ENCODE measurements at regions not wholly inside any gene's neighbourhood (a gene's known extent, or its start where the extent isn't known, plus 50 kb on each side); places are given as distances from the start of the nearest gene placed in this dataset.

- Histone ChIP-seq H3K27ac (ENCODE audit: extremely low read depth, low read depth, low read length) (no peak overlapping the region), H3K36me3 (ENCODE audit: control insufficient read depth in 2 of 2, insufficient read depth in 1 of 2, low read length in 2 of 2) (no peaks in the 10 kb centered on the region), H3K9me3 (ENCODE audit: control insufficient read depth, insufficient read depth, low read depth, low read length) (no peaks in the 10 kb centered on the region), H3K4me3 (ENCODE audit: low read depth, low read length) (no peak overlapping the region), H3K4me1 (ENCODE audit: control insufficient read depth, insufficient read depth, low read length) (no peaks in the 10 kb centered on the region)
- ChIA-PET CTCF (no interaction called here), POLR2A (no interaction called here)
- TF ChIP-seq KLF8 (tag by site-specific recombination; IDR thresholded peaks at IDR 0.05) = no peak
- TF ChIP-seq ZNF529 (tag by site-specific recombination; IDR thresholded peaks at IDR 0.05; ENCODE audit: insufficient replicate concordance) = no peak
- TF ChIP-seq ZXDB (tag by site-specific recombination; IDR thresholded peaks at IDR 0.05) = no peak
- TF ChIP-seq ZNF658 (tag by site-specific recombination; IDR thresholded peaks at IDR 0.05) = no peak
- TF ChIP-seq SCRT1 (tag by site-specific recombination; IDR thresholded peaks at IDR 0.05; ENCODE audit: borderline replicate concordance) = no peak
- TF ChIP-seq ZNF155 (tag by site-specific recombination; IDR thresholded peaks at IDR 0.05) = no peak
- TF ChIP-seq ZNF549 (tag by site-specific recombination; IDR thresholded peaks at IDR 0.05) = no peak
- no peak for TF ChIP-seq ZNF548 (tag by site-specific recombination; IDR thresholded peaks at IDR 0.05)
- no peak for TF ChIP-seq ZNF561 (tag by site-specific recombination; IDR thresholded peaks at IDR 0.05; ENCODE audit: borderline replicate concordance)
- TF ChIP-seq OSR2 (tag by site-specific recombination; IDR thresholded peaks at IDR 0.05) = no peak
- TF ChIP-seq ZNF37A (tag by site-specific recombination; IDR thresholded peaks at IDR 0.05) = no peak
- no peak for TF ChIP-seq ZNF433 (tag by site-specific recombination; IDR thresholded peaks at IDR 0.05; ENCODE audit: low read depth)
- TF ChIP-seq INSM2 (tag by site-specific recombination; IDR thresholded peaks at IDR 0.05) = no peak
- TF ChIP-seq ZBTB44 (tag by site-specific recombination; IDR thresholded peaks at IDR 0.05) = no peak
- no peak for TF ChIP-seq PRDM2 (tag by site-specific recombination; IDR thresholded peaks at IDR 0.05; ENCODE audit: borderline replicate concordance)
Measured at GRCh38 chr15:35880896-35881295, 334.9 kb upstream of the DPH6 start.

GRCh38 chr15:35885870-35886269 lies 339.9 kb upstream of the DPH6 start:
- CTCF ChIA-PET = no interaction called here
- TF ChIP-seq ZNF114 (tag by site-specific recombination; IDR thresholded peaks at IDR 0.05) = no peak
- TF ChIP-seq ZBTB20 (tag by site-specific recombination; IDR thresholded peaks at IDR 0.05) = no peak
- no peak for TF ChIP-seq ZNF157 (tag by site-specific recombination; IDR thresholded peaks at IDR 0.05)
- TF ChIP-seq ZNF843 (tag by site-specific recombination; IDR thresholded peaks at IDR 0.05) = no peak

More at GRCh38 chr15:35885870-35886269, 339.9 kb upstream of the DPH6 start:
- POLR2A ChIA-PET = no interaction called here
- Histone ChIP-seq H3K4me3 (ENCODE audit: low read depth, low read length) (no peak overlapping the region), H3K4me1 (ENCODE audit: control insufficient read depth, insufficient read depth, low read length) (no peaks in the 10 kb centered on the region), H3K27ac (ENCODE audit: extremely low read depth, low read depth, low read length) (no peak overlapping the region), H3K9me3 (ENCODE audit: control insufficient read depth, insufficient read depth, low read depth, low read length) (no peaks in the 10 kb centered on the region), H3K36me3 (ENCODE audit: control insufficient read depth in 2 of 2, insufficient read depth in 1 of 2, low read length in 2 of 2) (no peaks in the 10 kb centered on the region)

Measured in HEK293 (cell line).